Panc1 (cell line): ENCODE measurements at regions not wholly inside any gene's neighbourhood (a gene's known extent, or its start where the extent isn't known, plus 50 kb on each side); places are given as distances from the start of the nearest gene placed in this dataset.

Experiments used
- ATAC-seq: fragments of 200-7000 bp; cut with Tn5 transposase; 2 replicates; pipeline ENCODE4 v1.9.1; 2020; ENCODE audit warnings: mild to moderate bottlenecking, moderate library complexity
- BruUV-seq: library from RNA; stranded (reverse); fragments of 400-500 nt; replicated peaks from 2 replicates; lab custom pipeline; 2021; lab: Mats Ljungman, UMichigan
- CTCF ChIA-PET: fragments of 300-600 bp; sonication (Branson Sonifier 250); formaldehyde crosslinking; loops from one replicate; lab custom pipeline; 2022; ENCODE audit warnings: antibody characterized with exemption; lab: Charles Lee
- POLR2A ChIA-PET: fragments of 300-600 bp; sonication (Branson Sonifier 250); formaldehyde crosslinking; loops from one replicate; lab custom pipeline; 2022; ENCODE audit warnings: antibody characterized with exemption; lab: Charles Lee
- DNase-seq: peaks from one replicate; pipeline ENCODE4 v3.0.0-alpha.2; 2010; ENCODE audit warnings: low read depth, low spot score
- H3K27ac ChIP-seq: 2 replicates; pipeline ENCODE4 v1.5.1; 2011; ENCODE audit warnings: mild to moderate bottlenecking, low read length, inconsistent platforms
- H3K27me3 ChIP-seq: fragments of 200-500 bp; sonication (Bioruptor generic); 2 replicates; pipeline ENCODE4 v1.6.0; 2014; ENCODE audit warnings: low read length, inconsistent platforms; ENCODE audit not compliant: control insufficient read depth, insufficient read depth
- H3K36me3 ChIP-seq: fragments of 200-500 bp; sonication (Bioruptor generic); 2 replicates; pipeline ENCODE4 v1.5.1; 2014; ENCODE audit warnings: inconsistent platforms, mild to moderate bottlenecking, low read length, moderate library complexity; ENCODE audit not compliant: control insufficient read depth, insufficient read depth
- H3K4me1 ChIP-seq: 2 replicates; pipeline ENCODE4 v1.5.1; 2011; ENCODE audit warnings: inconsistent platforms, mild to moderate bottlenecking, low read length, moderate library complexity; ENCODE audit not compliant: control insufficient read depth, insufficient read depth
- H3K4me3 ChIP-seq, 2 experiments: 2 replicates each; pipeline ENCODE4 v1.5.1; 2011 to 2012; ENCODE audit warnings: low read depth in 2 of 2, low read length in 2 of 2, mild to moderate bottlenecking in 2 of 2, inconsistent platforms in 1 of 2, moderate library complexity in 1 of 2
- H3K9me3 ChIP-seq: fragments of 200-500 bp; sonication (Bioruptor generic); 2 replicates; pipeline ENCODE4 v1.5.1; 2014; ENCODE audit warnings: low read depth, mild to moderate bottlenecking, inconsistent platforms, low read length, moderate library complexity; ENCODE audit not compliant: control insufficient read depth, insufficient read depth
- CTCF ChIP-seq: fragments of 450-650 bp; IDR thresholded peaks from 2 replicates; pipeline ENCODE4 v1.5.1; 2017; ENCODE audit warnings: mild to moderate bottlenecking
- POLR2AphosphoS5 ChIP-seq: IDR thresholded peaks from 2 replicates; pipeline ENCODE4 v1.6.1; 2012; ENCODE audit warnings: mild to moderate bottlenecking, low read depth, low read length, moderate library complexity
- REST ChIP-seq, 2 experiments: IDR thresholded peaks; 2 replicates each; pipeline ENCODE4 v1.6.1; 2011 to 2012; ENCODE audit warnings: low read depth in 2 of 2, control low read depth in 1 of 2, low read length in 1 of 2, mild to moderate bottlenecking in 1 of 2, moderate library complexity in 1 of 2; ENCODE audit not compliant: insufficient read depth in 1 of 2
- SIN3A ChIP-seq: IDR thresholded peaks from 2 replicates; pipeline ENCODE4 v1.6.1; 2012; ENCODE audit warnings: low read depth, mild to moderate bottlenecking, low read length, moderate library complexity, borderline replicate concordance; ENCODE audit not compliant: insufficient read depth
- TCF7L2 ChIP-seq: IDR thresholded peaks from 2 replicates; pipeline ENCODE4 v1.6.1; 2011; ENCODE audit warnings: mild to moderate bottlenecking, low read depth, low read length, inconsistent platforms
- in situ Hi-C: cut with HindIII; loops from 2 replicates; pipeline ENCODE4 v1.10.0; 2016; ENCODE audit warnings: low sequenced_read_pairs, low pct_unique_long_range_greater_than_20kb
- intact Hi-C: fragments of 100-400 bp; cut with micrococcal nuclease; formaldehyde crosslinking; loops from one replicate; pipeline ENCODE4 v1.10.0; 2022; ENCODE audit not compliant: unreplicated experiment

- ChIA-PET POLR2A (no interaction called here), CTCF (interaction anchor here (0.7 kb wide), 1 partner anchor 32 kb away, joined by 3 read pairs; no protein-coding TSS in a partner anchor)
- no peak for ATAC-seq
- no peaks in the 10 kb centered on the region for H3K4me1 ChIP-seq
- H3K4me3 ChIP-seq, result no peak overlapping the region
- H3K27ac ChIP-seq, result no peak overlapping the region
- no TSS peak for BruUV-seq
- intact Hi-C loops (no loop called here), in situ Hi-C loops (no loop called here)
- H3K36me3 ChIP-seq, result no peaks in the 10 kb centered on the region
- DNase-seq, result no peak
- no peak for TF ChIP-seq POLR2AphosphoS5
- no peak for TF ChIP-seq REST (IDR thresholded peaks at IDR 0.05; ENCODE audit: insufficient read depth in 1 of 2, low read depth in 2 of 2, low read length in 1 of 2)
- TF ChIP-seq TCF7L2, result no peak
- TF ChIP-seq CTCF, result no peak
- no peak for TF ChIP-seq SIN3A
- no peaks in the 10 kb centered on the region for H3K27me3 ChIP-seq
- no peaks in the 10 kb centered on the region for H3K9me3 ChIP-seq
These were observed 213.0 kb downstream of the IPO8 start for GRCh38 chr12:30482650-30483049.

- intact Hi-C loops (loop anchor here (10.0 kb wide), 1 partner anchor 62 kb away; no protein-coding TSS in a partner anchor), in situ Hi-C loops (no loop called here)
- ChIA-PET POLR2A (no interaction called here), CTCF (no interaction called here)
- TF ChIP-seq REST (IDR thresholded peaks at IDR 0.05; ENCODE audit: insufficient read depth in 1 of 2, low read depth in 2 of 2, low read length in 1 of 2), result no peak
- no peak for TF ChIP-seq CTCF
- no peak for TF ChIP-seq SIN3A
- no peak for TF ChIP-seq TCF7L2
- TF ChIP-seq POLR2AphosphoS5, result no peak
- no TSS peak for BruUV-seq
- Histone ChIP-seq H3K27me3 (no peaks in the 10 kb centered on the region), H3K9me3 (peaks cover 4% of the 10 kb centered on the region; the same call in 1 of the 2 replicates), H3K36me3 (no peaks in the 10 kb centered on the region), H3K4me3 (no peak overlapping the region), H3K4me1 (no peaks in the 10 kb centered on the region), H3K27ac (no peak overlapping the region)
- DNase-seq, result no peak
- ATAC-seq, result no peak
These were observed 222.4 kb downstream of the IPO8 start for GRCh38 chr12:30473274-30473673.
